LHCN-M2 (cell line): ENCODE measurements at regions not wholly inside any gene's neighbourhood (a gene's known extent, or its start where the extent isn't known, plus 50 kb on each side); places are given as distances from the start of the nearest gene placed in this dataset.

Source experiments
- DNase-seq: peaks from one replicate; pipeline ENCODE4 v3.0.0-alpha.2; 2012; ENCODE audit warnings: low read depth

DNA sequence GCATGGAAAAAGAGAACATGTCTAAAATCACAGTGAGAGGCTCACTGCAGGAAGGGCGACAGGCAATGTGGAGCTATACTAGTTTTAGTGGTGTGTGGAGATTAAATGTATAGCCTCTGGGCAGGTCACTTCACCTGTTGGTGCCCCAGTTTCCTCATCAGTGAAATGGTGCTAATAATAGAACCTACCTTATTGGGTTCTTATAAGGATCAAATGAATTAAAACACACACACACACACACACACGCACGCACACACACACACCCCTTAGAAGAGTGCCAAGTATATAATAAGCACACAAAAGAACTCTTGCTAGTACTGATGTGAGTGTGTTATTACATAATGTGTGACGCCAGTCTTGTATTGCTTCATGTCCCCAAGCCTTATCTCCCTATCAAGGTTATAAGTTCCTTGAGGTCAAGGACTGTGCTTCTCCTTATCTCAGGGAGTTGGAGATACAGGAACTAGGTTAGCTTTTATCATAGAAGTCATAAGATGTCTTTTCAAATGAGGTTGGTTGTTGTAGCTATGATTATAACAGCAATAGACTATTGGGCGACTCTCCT is 98.0 kb upstream of the CXCR4 start:
- DNase-seq = no peak

DNA sequence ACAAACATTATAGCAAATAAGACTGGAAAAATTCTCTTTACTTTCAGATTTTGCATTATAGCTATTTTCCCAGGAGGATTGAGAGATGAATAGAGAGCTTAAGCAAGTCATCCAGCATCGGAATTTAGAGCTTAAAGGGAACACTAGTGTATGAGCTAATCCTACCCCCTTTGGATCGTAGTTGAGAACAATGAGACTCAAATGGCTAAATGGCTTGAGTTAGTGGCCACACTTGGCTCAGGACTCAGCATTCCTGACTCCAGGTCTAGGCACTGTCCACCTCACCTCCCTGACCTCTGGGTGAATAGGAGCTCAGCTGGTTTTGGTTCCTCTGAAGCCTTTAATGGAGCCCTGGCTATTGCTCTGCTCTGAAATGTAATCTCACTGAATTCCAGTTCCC is 97.5 kb upstream of the CXCR4 start:
- no peak for DNase-seq

DNA sequence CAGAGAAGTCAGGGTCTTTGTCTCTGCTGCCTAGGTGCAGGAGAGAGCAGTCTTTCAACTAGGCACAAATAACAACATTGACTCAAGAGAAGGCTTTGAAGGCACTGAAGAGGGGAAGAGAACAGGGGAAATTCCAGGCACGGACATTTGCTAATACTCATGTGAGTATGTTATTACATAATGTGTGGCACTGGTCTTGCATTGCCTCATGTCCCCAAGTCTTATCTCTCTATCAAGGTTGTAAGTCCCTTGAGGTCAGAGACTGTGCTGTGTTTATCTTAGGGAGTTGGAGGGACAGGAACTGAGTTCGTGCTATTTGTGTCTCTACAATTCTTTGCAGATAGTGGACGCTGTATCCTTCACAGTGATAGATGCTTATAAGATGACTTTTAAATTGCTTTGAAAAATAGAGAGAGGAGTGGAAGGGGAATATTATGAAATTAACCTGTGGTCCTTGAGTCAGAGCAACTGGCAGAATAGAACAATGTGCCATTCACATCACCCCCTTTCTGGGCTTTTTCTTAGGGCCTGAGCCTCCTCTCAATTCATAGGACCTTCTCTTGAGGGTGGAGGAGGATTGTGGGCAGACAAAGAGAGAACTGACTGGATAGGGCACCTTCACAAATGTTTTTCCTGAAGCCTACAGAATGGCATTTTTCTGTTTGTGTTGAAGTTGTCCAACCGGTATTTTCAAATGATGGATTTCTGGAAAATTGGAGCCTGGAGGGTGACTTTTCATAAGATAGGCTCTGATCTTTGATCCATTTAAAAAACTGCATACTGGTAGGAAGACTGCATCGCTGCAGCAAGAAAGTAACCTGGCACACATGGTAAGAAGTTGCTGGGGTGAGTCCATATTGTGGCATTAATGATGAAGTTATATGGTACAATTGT is 96.6 kb upstream of the CXCR4 start:
- no peak for DNase-seq

DNA sequence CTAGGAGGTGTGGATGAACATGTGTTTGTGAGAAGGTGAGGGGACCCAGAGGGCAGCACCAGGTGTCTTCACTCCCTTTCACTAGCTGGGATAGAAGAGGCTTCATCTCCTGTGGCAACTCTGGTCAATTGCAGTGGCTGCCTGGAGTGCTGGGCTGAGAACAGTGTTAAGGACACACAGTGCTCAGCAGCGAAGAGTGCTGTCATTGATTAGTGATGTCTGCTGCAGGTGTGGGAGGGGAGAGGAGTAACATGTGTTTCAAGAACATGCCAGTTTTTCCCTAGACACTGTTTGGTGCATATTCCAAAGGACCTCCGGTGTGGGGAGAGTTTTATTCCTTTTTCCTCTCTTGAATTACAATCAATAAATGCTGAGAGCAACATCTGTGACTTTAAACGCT is 95.9 kb upstream of the CXCR4 start:
- DNase-seq = no peak

DNA sequence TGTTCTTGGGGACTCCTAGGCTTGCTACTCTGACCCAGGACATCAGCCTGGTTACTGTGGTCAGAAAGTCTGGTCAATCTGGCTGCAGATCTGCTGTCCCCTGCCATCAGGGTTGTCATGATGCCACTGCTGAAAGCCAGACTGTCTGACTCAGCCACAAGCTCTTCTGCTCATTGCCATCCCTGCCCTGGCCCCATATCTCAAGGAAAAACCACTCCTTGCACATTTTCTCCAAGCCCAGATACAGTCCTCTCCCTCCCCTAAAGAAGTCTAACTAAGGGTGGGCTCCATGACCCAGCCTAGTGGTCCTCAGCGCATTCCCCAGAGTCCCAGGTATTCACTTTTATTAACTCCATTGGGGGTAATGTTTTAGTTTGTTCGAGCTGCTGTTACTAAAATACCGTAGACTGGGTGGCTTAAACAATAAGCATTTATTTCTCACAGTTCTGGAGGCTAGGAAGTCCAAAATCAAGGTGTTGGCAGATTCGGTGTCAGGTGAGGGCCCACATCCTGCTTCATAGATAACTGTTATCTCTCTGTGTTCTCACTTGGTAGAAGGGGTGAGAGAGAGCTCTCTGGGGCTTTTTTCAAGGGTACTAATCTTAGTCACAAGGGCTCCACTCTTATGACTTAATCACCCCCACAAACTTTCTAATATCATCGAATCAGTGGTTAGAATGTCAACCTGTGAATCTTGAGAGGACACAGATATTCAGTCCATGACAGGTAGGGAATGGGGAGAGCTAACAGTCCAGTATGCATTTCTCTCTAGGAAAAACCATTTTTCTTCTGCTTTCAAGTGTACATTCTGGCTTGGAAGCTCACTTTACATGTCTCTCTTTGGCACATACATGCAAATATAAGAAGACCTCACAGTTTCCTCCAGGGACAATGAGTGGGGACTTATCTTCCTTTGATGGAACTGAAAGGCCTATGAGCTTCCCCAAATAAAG is 94.8 kb upstream of the CXCR4 start:
- no peak for DNase-seq

DNA sequence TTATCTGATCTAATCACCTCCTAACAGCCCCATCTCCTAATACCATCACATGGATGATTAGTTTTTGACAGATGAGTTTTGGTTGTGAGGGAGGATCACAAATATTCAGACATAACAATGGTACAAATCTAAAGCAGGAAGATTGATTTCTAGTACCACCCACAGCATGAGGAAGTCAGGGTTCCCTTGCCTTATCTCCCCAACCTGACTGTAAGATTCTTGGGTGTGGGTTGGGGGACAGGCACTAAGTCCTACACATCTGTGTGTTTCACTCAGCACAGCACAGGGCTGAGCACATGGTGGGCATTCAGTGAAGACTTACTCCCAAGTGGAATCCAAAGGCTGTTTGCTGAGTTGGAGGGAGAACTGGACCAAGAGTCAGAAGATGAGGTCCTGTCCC is 93.8 kb upstream of the CXCR4 start:
- DNase-seq = no peak

DNA sequence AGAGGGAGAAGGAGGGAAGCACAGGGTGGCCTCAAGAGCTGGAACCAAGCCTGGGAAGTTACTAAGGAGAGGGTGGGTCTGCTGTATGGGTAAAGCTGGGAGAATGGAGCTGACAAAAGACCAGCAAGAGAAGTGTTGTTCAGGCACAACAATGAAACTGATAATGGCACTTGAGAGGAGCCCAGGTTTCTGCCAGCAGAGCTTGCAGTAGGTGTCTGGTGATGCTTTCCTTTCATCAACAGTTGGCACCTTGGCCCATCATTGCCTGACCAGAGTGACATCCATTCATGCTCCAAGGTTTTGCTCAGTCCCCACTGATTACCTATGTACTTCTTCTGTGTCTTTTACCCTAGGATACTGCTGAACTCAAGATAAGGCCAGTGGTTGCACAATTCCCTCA is 92.9 kb upstream of the CXCR4 start:
- no peak for DNase-seq

DNA sequence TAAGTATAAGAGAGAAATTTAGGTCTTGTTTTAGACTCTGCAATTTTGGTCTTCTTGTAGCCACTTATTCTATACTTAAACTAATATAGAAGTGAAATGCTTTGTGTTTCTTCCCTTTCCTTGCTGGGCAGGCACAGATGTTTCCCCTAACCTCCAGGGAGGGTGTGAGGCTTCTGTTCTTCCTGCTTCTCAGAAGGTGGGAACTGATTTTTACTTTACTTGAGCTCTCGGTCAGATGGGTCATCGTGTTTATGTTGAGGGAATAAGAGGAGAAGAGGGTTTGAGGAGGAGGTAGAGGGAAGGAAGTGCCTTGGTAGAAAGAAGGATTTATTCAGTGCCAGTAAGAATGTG is 92.5 kb upstream of the CXCR4 start:
- no peak for DNase-seq

DNA sequence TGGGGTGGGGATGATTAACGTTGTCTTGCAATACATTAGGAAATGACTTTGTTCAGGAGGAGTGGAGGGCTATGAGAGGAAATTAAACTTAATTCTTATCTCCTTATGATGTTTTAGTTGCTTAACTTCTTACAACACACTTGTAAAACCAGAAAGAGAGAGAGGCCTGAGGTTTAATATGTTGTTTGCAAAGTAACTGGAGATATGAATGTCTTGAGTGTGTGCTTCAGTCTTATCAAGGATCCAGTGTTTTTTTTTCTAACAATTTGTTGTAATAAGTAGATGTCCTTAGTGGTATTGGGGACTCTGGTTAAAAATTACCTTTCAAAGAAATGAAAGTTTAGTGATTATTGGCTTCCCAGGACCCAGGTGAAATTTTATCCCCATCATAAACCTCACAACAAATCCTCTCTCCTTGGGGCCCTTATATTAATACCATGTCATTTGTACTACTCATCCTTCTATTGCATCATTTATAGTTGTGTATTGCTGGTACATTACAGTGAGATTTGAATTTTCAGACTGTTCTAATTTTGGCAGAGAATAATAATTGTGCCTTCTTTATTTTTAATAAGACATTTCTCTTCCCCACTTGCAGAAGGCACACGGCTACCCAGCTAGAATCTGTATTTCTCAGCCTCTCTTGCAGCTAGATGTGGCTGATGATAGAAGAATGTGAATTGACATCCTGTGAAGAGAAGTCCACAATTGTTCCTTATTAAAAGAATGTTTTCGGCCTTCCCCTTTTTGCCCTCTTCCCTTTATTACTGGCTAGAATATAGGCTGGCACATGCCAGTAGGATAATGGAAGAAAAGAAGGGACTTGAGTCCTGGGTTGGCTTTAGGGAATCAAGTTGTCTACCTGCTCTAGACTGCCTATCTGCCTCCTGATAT is 91.9 kb upstream of the CXCR4 start:
- no peak for DNase-seq

DNA sequence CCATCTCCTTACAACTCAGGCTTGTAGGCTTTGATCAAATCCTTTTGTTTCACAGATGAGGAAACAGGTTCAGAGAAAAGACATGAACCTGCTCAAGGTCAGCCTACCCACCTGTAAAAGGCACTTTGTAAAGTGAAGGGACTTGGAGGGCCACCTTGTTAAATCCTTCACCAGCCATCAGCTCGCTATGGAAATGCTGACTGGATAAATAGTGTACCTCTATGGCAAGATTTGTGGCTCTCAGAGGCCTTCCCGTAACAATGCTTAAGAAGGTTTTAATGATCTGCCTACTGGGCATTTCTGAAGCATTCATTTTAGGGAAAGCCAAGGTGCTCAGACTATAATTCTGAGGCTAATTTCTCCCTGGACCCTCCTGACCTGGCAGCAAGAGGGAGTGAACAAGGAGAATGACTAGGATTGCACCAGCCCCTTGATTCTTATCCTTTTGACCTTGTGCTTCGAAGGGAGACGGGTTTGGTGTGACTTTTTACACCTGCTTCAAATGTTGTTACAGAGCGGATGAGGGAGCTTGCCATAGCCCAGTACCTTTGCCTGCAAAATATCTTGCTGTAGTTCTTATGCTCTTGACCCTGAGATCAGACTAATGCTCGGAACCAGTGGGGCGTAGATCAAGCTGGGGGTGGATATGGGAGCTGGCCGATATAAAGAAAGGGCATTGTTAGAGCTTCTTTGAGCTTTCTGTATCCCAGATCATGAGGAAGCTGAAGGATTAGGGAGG is 90.9 kb upstream of the CXCR4 start:
- no peak for DNase-seq

DNA sequence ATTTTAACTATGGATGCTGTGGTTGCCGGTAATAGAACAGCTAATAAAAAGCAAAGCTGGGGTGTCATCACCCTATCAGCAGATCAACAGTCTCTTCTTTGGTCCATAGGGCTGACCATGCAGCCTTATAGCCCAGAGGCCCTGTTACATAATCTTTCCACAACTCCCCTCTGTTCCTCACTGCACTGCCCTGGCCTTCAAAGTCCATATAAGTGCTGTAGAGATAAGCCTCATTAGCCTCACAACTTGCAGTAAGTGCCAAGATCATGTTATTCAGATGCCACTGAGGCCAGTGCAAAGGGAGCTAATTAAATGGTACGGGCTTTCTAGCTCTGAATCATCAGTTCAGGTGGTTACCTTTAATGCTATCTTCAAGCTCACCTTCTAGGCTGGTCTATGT is 89.7 kb upstream of the CXCR4 start:
- DNase-seq = no peak

DNA sequence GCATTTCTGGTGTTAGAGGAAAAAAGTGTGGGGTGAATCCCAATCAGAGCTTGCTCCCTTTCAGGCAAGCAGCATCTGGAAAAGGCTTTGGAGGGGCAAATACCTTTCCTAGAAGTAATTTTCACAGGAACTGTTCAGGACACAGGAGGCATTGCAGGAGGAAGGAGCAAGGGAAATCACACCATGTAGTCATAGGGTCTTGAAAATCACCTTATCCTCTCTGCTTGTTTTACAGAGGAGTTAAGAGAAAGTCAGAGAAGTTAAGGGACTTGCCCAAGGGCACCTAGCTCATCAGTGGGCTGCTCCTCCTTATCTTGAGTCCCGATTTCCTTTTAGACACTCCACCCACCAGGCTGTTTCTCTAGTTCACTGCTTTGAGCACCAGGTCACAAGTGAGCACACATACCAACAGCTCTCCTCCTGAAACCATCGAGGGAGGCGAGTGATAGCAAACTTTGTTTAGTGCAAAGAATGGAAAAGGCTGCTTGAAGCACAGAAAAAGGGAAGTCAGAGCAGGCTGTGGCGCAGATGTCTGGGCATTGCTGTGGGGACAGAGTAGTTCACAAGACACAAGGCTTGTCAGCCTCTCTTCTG is 89.2 kb upstream of the CXCR4 start:
- DNase-seq = no peak

DNA sequence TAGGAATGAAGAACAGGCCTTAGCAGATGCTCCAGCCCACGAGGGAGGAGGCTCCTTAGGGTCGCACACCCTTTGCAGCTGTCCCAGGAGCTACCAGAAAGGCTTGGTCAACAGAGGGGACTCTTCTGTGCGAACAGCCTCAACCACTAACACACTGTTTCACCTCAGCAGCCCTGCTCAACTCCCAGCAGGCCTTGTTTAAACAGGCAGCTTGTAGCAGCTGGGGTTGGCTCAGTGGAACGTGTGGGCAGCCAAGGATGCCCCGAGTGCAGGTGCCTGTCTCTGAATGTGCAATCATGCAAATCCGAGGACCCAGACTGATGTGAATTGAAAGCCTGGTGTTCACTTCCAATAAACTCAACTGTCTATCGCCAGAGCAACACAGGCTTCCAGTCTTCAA is 88.7 kb upstream of the CXCR4 start:
- no peak for DNase-seq

DNA sequence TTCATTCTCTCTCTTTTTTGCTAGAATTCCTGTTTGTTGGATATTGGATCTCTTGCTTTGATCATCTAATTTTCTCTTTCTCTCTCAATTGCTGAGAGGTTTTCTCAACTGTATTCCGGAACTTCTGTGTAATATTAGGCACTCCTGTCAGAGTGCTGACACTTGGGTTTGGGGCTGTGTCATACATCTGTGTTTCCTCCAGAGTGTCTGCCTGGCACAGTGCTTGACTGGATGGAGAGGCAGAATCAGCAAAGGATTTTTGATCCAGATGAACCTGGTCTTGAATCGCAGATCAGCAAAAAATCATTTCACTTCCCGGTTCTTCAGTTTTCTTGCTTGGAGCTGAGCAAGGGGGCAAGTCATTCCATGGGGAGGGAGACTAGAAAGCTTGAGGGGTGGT is 87.7 kb upstream of the CXCR4 start:
- no peak for DNase-seq

DNA sequence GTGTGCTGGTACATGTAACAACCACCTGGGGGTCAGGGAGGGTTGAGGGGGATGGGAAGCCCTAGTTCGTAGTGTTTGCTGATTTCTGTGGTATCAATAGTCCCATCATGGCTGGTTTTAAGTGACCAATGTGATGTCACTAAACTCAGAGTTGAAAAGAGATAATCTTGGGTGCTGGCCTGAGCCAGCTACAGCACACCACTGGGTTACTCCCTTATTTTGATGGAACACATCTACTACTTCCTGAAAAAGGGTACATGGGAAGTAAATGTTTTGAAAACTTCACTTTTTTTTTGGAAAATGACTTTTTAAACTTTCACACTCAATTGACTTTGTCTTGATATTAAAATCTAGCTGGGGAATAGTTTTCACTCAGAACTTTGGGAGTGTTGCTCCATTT is 87.0 kb upstream of the CXCR4 start:
- no peak for DNase-seq

DNA sequence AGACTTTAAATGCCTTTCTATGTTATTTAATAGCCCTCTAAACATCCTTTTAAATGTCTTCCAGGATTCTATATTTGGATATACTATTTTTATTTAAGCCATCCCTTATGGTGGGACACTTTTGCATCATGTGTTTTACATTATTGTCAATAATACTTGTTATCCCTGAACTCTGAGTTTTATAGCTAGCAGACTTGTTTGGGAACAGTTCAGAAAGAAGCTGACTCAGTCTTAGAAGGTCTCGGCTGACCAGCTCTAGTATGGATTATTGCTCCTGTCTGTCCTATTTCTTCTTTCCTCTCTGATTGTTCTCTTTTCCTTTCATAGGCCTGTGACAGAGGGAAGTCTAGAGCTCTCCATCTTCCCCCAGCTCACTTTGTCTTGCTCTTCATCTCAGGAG is 77.3 kb upstream of the CXCR4 start:
- DNase-seq = no peak

DNA sequence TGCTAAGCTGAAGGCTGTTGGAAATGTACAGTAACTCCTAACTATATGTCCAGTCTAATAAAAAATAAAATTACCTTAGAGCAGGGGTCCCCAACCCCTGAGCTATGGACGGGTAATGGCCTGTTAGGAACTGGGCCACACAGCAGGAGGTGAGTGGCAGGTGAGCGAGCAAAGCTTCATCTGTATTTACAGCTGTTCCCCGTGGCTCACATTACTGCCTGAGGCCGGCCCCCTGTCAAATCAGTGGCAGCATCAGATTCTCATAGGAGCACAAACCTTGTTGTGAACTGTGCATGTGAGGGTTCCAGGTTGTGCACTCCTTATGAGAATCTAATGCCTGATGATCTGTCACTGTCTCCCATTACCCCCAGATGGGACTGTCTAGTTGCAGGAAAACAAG is 73.1 kb upstream of the CXCR4 start:
- no peak for DNase-seq

DNA sequence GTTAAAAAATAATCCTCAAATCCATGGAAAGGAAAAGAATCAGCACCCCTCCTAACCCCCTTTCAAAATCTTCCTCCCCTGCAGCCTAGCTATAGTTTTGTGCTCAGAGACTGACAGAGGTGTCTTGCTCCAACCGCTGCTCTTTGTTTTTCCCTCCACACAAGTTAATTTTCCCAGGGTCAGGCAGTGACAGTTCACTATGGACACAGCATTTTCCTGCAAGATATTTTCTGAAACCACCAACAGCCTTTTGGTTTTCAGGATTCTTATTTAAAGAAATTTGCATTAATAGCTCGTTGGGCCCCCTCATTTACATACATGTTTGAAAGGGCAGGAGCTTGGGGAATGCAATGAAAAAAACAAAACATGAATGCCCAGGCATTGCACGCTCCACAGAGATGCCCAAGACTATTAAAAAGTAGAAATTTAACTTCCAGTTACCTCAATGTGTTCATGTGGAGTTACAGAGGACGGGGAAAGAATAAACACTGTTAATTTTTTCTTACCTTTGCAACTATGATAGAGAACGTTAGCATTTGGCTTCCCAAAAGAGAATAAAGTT is 71.4 kb upstream of the CXCR4 start:
- DNase-seq = no peak

DNA sequence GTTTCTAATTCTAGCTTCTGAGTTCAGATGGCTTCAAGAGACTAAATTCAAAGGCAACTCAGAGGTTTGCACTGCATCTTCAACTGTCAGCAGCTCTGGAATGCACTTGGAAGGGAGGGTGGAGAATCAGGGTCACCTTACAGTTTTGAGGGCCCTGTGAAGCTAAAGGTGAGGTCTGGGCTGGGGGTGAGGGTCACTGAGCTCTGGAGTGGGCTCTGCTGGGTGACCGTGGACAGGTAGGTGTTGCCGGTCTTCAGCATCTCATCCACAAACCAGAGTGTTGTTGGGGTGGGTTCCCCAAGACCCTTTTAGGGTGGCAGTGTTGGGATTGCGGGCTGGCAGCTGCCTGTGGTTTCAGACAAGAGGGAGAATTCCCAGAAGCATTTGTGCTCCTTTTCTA is 70.1 kb upstream of the CXCR4 start:
- no peak for DNase-seq
